Smooth muscle cell (in vitro differentiated cells): ENCODE measurements at regions not wholly inside any gene's neighbourhood (a gene's known extent, or its start where the extent isn't known, plus 50 kb on each side); places are given as distances from the start of the nearest gene placed in this dataset.

ENCODE experiments used
- DNase-seq: peaks from one replicate; lab custom pipeline; 2025; ENCODE audit not compliant: unreplicated experiment; lab: John Stamatoyannopoulos, UW
- H2AFZ ChIP-seq: fragments of 200-600 bp; sonication (generic); 2 replicates; pipeline ENCODE4 v1.6.0; 2016; ENCODE audit warnings: antibody characterized with exemption, low read depth, mild to moderate bottlenecking
- H3F3A ChIP-seq: fragments of 200-600 bp; sonication (generic); 2 replicates; pipeline ENCODE4 v1.6.0; 2017; ENCODE audit warnings: antibody characterized with exemption, low read depth
- H3K27ac ChIP-seq: fragments of 200-600 bp; sonication (generic); 2 replicates; pipeline ENCODE4 v1.5.1; 2016; ENCODE audit warnings: low read depth, mild to moderate bottlenecking
- H3K27me3 ChIP-seq: fragments of 200-600 bp; sonication (generic); 2 replicates; pipeline ENCODE4 v1.6.1; 2016; ENCODE audit warnings: low read depth, mild to moderate bottlenecking
- H3K36me3 ChIP-seq: fragments of 200-600 bp; sonication (generic); 2 replicates; pipeline ENCODE4 v1.5.1; 2016; ENCODE audit warnings: low read depth
- H3K4me1 ChIP-seq: fragments of 200-600 bp; sonication (generic); 2 replicates; pipeline ENCODE4 v1.5.1; 2016; ENCODE audit warnings: low read depth
- H3K4me2 ChIP-seq: fragments of 200-600 bp; sonication (generic); 2 replicates; pipeline ENCODE4 v1.6.0; 2016; ENCODE audit warnings: mild to moderate bottlenecking
- H3K4me3 ChIP-seq: fragments of 200-600 bp; sonication (generic); 2 replicates; pipeline ENCODE4 v1.5.1; 2016; ENCODE audit warnings: mild to moderate bottlenecking
- H3K79me2 ChIP-seq: fragments of 200-600 bp; sonication (generic); 2 replicates; pipeline ENCODE4 v1.6.0; 2016; ENCODE audit warnings: low read depth, mild to moderate bottlenecking
- H3K9ac ChIP-seq: fragments of 200-600 bp; sonication (generic); 2 replicates; pipeline ENCODE4 v1.6.0; 2016; ENCODE audit warnings: low read depth
- H3K9me3 ChIP-seq: fragments of 200-600 bp; sonication (generic); replicated peaks from 2 replicates; pipeline ENCODE4 v1.5.1; 2016; ENCODE audit warnings: low read depth
- H4K20me1 ChIP-seq: fragments of 200-600 bp; sonication (generic); 2 replicates; pipeline ENCODE4 v1.6.0; 2016; ENCODE audit warnings: low read depth
- CTCF ChIP-seq: fragments of 200-600 bp; sonication (generic); IDR thresholded peaks from 2 replicates; pipeline ENCODE4 v1.5.1; 2017; ENCODE audit warnings: borderline replicate concordance, mild to moderate bottlenecking, antibody characterized with exemption; ENCODE audit not compliant: insufficient read depth, poor library complexity, severe bottlenecking
- WGBS: methylation state at CpG from one replicate; pipeline ENCODE4 v1.1.7; 2016; ENCODE audit warnings: low lambda C conversion rate; 5-methylcytosine and 5-hydroxymethylcytosine counted together

- H4K20me1 ChIP-seq, result no peaks in the 10 kb centered on the region
- no peaks in the 10 kb centered on the region for H3K36me3 ChIP-seq
- no peaks in the 10 kb centered on the region for H3K4me1 ChIP-seq
- H3K4me3 ChIP-seq, result no peak overlapping the region
- TF ChIP-seq CTCF, result no peak
- H3K4me2 ChIP-seq, result no peak overlapping the region
- no peaks in the 10 kb centered on the region for H3K9me3 ChIP-seq
- no peak for DNase-seq
- 89% methylated on average over 4 of the region's 4 CpGs for WGBS
- H3K27me3 ChIP-seq, result no peaks in the 10 kb centered on the region
- no peaks in the 10 kb centered on the region for H3F3A ChIP-seq
- no peak overlapping the region for H3K9ac ChIP-seq
- H3K79me2 ChIP-seq, result no peaks in the 10 kb centered on the region
- no peak overlapping the region for H2AFZ ChIP-seq
- no peak overlapping the region for H3K27ac ChIP-seq
Measured at GRCh38 chr7:117941138-117941810, 68.0 kb upstream of the CTTNBP2 start.

- H3K9me3 ChIP-seq, result no peaks in the 10 kb centered on the region
- DNase-seq, result no peak
- no peaks in the 10 kb centered on the region for H3K79me2 ChIP-seq
- H3F3A ChIP-seq, result no peaks in the 10 kb centered on the region
- H3K9ac ChIP-seq, result no peak overlapping the region
- H3K4me2 ChIP-seq, result no peak overlapping the region
- no peaks in the 10 kb centered on the region for H3K27me3 ChIP-seq
- 92% methylated on average over 1 of the region's 1 CpG for WGBS
- H3K4me3 ChIP-seq, result no peak overlapping the region
- no peaks in the 10 kb centered on the region for H3K36me3 ChIP-seq
- H3K4me1 ChIP-seq, result no peaks in the 10 kb centered on the region
- no peaks in the 10 kb centered on the region for H4K20me1 ChIP-seq
- no peak overlapping the region for H2AFZ ChIP-seq
- TF ChIP-seq CTCF, result no peak
- no peak overlapping the region for H3K27ac ChIP-seq
Measured at GRCh38 chr7:117942780-117943179, 69.5 kb upstream of the CTTNBP2 start.

- H2AFZ ChIP-seq, result no peak overlapping the region
- H3K9me3 ChIP-seq, result no peaks in the 10 kb centered on the region
- no peak overlapping the region for H3K9ac ChIP-seq
- no peaks in the 10 kb centered on the region for H3F3A ChIP-seq
- no peak overlapping the region for H3K4me2 ChIP-seq
- no peak for DNase-seq
- H3K79me2 ChIP-seq, result no peaks in the 10 kb centered on the region
- no peaks in the 10 kb centered on the region for H4K20me1 ChIP-seq
- TF ChIP-seq CTCF, result no peak
- no peaks in the 10 kb centered on the region for H3K27me3 ChIP-seq
- no peaks in the 10 kb centered on the region for H3K36me3 ChIP-seq
- H3K4me3 ChIP-seq, result no peak overlapping the region
- H3K4me1 ChIP-seq, result no peaks in the 10 kb centered on the region
- 76% methylated on average over 1 of the region's 1 CpG for WGBS
- H3K27ac ChIP-seq, result no peak overlapping the region
Measured at GRCh38 chr7:117944886-117945285, 71.6 kb upstream of the CTTNBP2 start.

GRCh38 chr7:117946151-117946633 lies 73.0 kb upstream of the CTTNBP2 start:
- no peak for TF ChIP-seq CTCF
- Histone ChIP-seq H2AFZ (no peak overlapping the region), H3K4me3 (no peak overlapping the region), H3K9me3 (no peaks in the 10 kb centered on the region), H3K27ac (no peak overlapping the region), H3F3A (no peaks in the 10 kb centered on the region), H3K4me2 (no peak overlapping the region), H3K9ac (no peak overlapping the region), H3K4me1 (no peaks in the 10 kb centered on the region), H3K27me3 (no peaks in the 10 kb centered on the region), H3K36me3 (no peaks in the 10 kb centered on the region), H4K20me1 (no peaks in the 10 kb centered on the region), H3K79me2 (no peaks in the 10 kb centered on the region)
- no peak for DNase-seq
- WGBS, result 67% methylated on average over 2 of the region's 2 CpGs
